Left ventricle myocardium inferior (tissue), 1 donor: ENCODE measurements at regions not wholly inside any gene's neighbourhood (a gene's known extent, or its start where the extent isn't known, plus 50 kb on each side); places are given as distances from the start of the nearest gene placed in this dataset.
"Not testable (repeated sequence)": the region's sequence is repeated elsewhere in the genome, so short reads cannot be mapped to it uniquely, and the experiment has no call there.

Experiments used
- DNase-seq: peaks from one replicate; pipeline ENCODE4 v3.0.0-alpha.2; 2020
- H3K27ac ChIP-seq: fragments of 200-600 bp; replicated peaks from 2 replicates; pipeline ENCODE4 v1.8.0; 2021
- H3K27me3 ChIP-seq: fragments of 200-600 bp; 2 replicates; pipeline ENCODE4 v1.8.0; 2021; ENCODE audit warnings: low read depth
- H3K36me3 ChIP-seq: fragments of 200-600 bp; 2 replicates; pipeline ENCODE4 v1.8.0; 2021
- H3K4me1 ChIP-seq: fragments of 200-600 bp; 2 replicates; pipeline ENCODE4 v1.8.0; 2021
- H3K4me3 ChIP-seq: fragments of 200-600 bp; 2 replicates; pipeline ENCODE4 v1.8.0; 2021; ENCODE audit warnings: mild to moderate bottlenecking, moderate library complexity
- H3K9me3 ChIP-seq: fragments of 200-600 bp; replicated peaks from 2 replicates; pipeline ENCODE4 v1.8.0; 2021
- CTCF ChIP-seq: fragments of 200-600 bp; IDR thresholded peaks from 2 replicates; pipeline ENCODE4 v1.8.0; 2021; ENCODE audit warnings: antibody characterized with exemption, mild to moderate bottlenecking, borderline replicate concordance
- intact Hi-C: fragments of 100-400 bp; cut with micrococcal nuclease; formaldehyde crosslinking; loops from one replicate; pipeline ENCODE4 v1.11.0; 2022
- donor health status: DM: no; HTN: yes; CAD: no; lungs with severe emphysema.

- Histone ChIP-seq H3K9me3 (no peaks in the 10 kb centered on the region), H3K27me3 (no peaks in the 10 kb centered on the region), H3K4me3 (no peak overlapping the region), H3K4me1 (no peaks in the 10 kb centered on the region), H3K36me3 (no peaks in the 10 kb centered on the region), H3K27ac (no peak overlapping the region)
- no peak for DNase-seq
- intact Hi-C loops, result no loop called here
- peak; percentile 12 for TF ChIP-seq CTCF
Measured at GRCh38 chrX:34275699-34276098, 143.6 kb upstream of the FAM47A start.

GRCh38 chrX:34270434-34270833 lies 138.3 kb upstream of the FAM47A start:
- no peak overlapping the region for H3K4me3 ChIP-seq
- no peaks in the 10 kb centered on the region for H3K27me3 ChIP-seq
- H3K36me3 ChIP-seq, result no peaks in the 10 kb centered on the region
- TF ChIP-seq CTCF, result no peak
- no peak for DNase-seq
- H3K4me1 ChIP-seq, result no peaks in the 10 kb centered on the region
- intact Hi-C loops, result no loop called here
- no peak overlapping the region for H3K27ac ChIP-seq
- no peaks in the 10 kb centered on the region for H3K9me3 ChIP-seq

GRCh38 chrX:34238896-34239295 lies 106.8 kb upstream of the FAM47A start:
- no peaks in the 10 kb centered on the region for H3K36me3 ChIP-seq
- intact Hi-C loops, result no loop called here
- no peaks in the 10 kb centered on the region for H3K4me1 ChIP-seq

GRCh38 chrX:34230156-34230555 lies 98.0 kb upstream of the FAM47A start:
- intact Hi-C loops, H3K27me3 ChIP-seq, H3K4me3 ChIP-seq, H3K9me3 ChIP-seq, DNase-seq, H3K27ac ChIP-seq, H3K4me1 ChIP-seq, H3K36me3 ChIP-seq: not testable (repeated sequence)

More at GRCh38 chrX:34238896-34239295, 106.8 kb upstream of the FAM47A start:
- no peak for TF ChIP-seq CTCF
- Histone ChIP-seq H3K4me3 (no peak overlapping the region), H3K27ac (no peak overlapping the region), H3K27me3 (no peaks in the 10 kb centered on the region), H3K9me3 (no peaks in the 10 kb centered on the region)
- DNase-seq, result no peak

DNA sequence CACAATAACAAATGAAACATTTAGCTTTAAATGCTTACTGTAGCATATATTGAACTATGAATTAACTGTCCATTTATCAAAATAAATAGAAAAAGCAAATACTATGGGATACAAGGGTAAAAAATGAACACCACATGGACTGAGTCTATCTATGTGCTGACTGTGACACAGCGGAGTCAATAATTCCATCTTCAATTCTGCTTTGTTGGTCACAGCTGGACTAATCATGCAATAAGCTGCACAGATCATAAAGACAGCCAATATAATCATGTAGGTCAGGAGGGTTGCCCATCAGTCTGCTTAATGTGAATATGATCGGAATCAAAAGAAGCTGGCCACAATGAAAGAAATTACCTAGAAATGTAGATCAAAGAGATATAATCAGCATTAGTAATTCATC lies 95.7 kb upstream of the FAM47A start:
- Histone ChIP-seq H3K4me3 (no peak overlapping the region), H3K4me1 (no peaks in the 10 kb centered on the region), H3K36me3 (no peaks in the 10 kb centered on the region), H3K27me3 (no peaks in the 10 kb centered on the region), H3K27ac (no peak overlapping the region), H3K9me3 (no peaks in the 10 kb centered on the region)
- no peak for DNase-seq
- no peak for TF ChIP-seq CTCF
- intact Hi-C loops, result no loop called here

DNA sequence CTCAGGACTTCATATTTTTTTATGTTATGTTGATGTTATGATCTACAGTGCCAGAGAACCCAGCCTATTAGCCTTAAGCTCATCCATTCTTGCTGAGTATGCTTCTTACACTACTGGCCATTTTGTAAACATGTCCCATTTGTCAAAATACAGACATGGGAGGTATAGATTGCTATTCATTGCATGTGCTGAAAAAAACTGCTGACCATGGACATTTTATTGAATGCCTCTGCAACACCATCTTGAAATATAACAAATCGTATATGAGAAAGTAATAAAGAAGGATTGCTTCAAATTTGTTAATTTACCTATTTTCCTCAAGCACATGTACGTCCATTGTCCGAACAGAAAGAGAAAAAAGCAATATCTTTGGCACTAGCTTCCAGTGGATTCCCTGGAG lies 91.5 kb upstream of the FAM47A start:
- H3K9me3 ChIP-seq, result no peaks in the 10 kb centered on the region
- TF ChIP-seq CTCF, result no peak
- H3K4me3 ChIP-seq, result no peak overlapping the region
- intact Hi-C loops, result no loop called here
- no peak for DNase-seq
- H3K4me1 ChIP-seq, result no peaks in the 10 kb centered on the region
- H3K27me3 ChIP-seq, result no peaks in the 10 kb centered on the region
- H3K36me3 ChIP-seq, result no peaks in the 10 kb centered on the region
- no peak overlapping the region for H3K27ac ChIP-seq
